ENCODE measurements at regions not wholly inside any gene's neighbourhood (a gene's known extent, or its start where the extent isn't known, plus 50 kb on each side); places are given as distances from the start of the nearest gene placed in this dataset.

DNA sequence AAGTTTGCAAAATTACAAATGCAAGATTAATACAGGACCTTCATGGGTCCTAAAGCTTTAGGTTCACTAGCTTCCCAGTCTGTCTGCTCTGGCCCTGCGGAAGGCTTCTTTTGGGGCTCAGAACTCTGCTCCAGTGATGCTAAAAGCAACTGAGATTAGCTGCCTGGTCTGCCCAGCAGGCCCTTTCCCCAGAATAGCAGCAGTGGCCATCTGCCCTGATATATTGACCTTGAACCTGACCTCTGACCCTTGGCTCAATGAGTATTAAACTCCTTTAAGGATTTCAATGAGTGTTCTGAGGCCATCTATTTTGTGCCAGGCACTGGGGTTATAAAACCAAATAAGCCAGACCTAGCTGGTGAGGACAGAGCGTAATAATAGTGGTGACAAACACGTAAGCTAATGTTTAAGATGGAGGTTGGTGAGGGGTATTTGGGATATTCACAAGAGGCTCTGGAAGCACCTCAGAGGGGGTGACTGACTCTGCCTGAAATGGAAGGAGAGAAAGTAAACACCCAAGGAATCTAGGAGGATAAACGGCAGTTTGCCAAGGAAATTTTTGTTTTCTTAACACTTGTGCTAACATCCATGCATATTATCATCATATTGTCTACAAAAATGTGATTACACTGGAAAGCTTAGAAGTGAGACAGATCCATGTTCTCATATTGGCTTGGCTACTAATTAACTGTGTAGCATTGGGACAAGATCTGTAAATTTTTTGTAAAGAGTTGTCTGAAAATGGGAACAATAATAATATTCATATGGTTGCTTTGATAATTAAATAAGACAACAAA lies 50.4 kb upstream of the LCLAT1 start:
- Histone ChIP-seq H3K27me3 (ENCODE audit: low read depth) (peaks cover 4% of the 10 kb centered on the region), H3K4me1 (no peaks in the 10 kb centered on the region), H3K27ac (no peak overlapping the region), H3K9me3 (no peaks in the 10 kb centered on the region), H3K36me3 (no peaks in the 10 kb centered on the region), H3K4me3 (no peak overlapping the region)
- no peak for TF ChIP-seq CTCF (IDR thresholded peaks at IDR 0.05)
- DNase-seq (no peak), ATAC-seq (no peak)
- intact Hi-C loops (cut with DNase I), result no loop called here

Data from lower lobe of right lung (tissue), 2 donors.